Osteoblast (primary cell): ENCODE measurements at regions not wholly inside any gene's neighbourhood (a gene's known extent, or its start where the extent isn't known, plus 50 kb on each side); places are given as distances from the start of the nearest gene placed in this dataset.

Experiments used
- DNase-seq: peaks from one replicate; pipeline ENCODE4 v3.0.0; 2011; ENCODE audit warnings: low spot score, mixed read lengths; ENCODE audit not compliant: insufficient read length; ENCODE audit errors: missing footprints
- H2AFZ ChIP-seq: 2 replicates; pipeline ENCODE4 v1.6.0; 2011; ENCODE audit warnings: mild to moderate bottlenecking, low read length
- H3K27ac ChIP-seq: 2 replicates; pipeline ENCODE4 v1.5.1; 2011; ENCODE audit warnings: mild to moderate bottlenecking, low read depth, low read length, moderate library complexity
- H3K27me3 ChIP-seq: 2 replicates; pipeline ENCODE4 v1.6.0; 2012; ENCODE audit warnings: mild to moderate bottlenecking, control low read depth, inconsistent platforms, low read length, moderate library complexity; ENCODE audit not compliant: insufficient read depth
- H3K36me3 ChIP-seq: 2 replicates; pipeline ENCODE4 v1.5.1; 2011; ENCODE audit warnings: mild to moderate bottlenecking, low read length, control low read depth, moderate library complexity; ENCODE audit not compliant: insufficient read depth
- H3K4me1 ChIP-seq: 2 replicates; pipeline ENCODE4 v1.5.1; 2011; ENCODE audit warnings: mild to moderate bottlenecking, low read length, control low read depth, moderate library complexity; ENCODE audit not compliant: insufficient read depth
- H3K4me2 ChIP-seq: 2 replicates; pipeline ENCODE4 v1.6.0; 2011; ENCODE audit warnings: mild to moderate bottlenecking, low read length; ENCODE audit not compliant: insufficient read depth
- H3K4me3 ChIP-seq: fragments of 200-600 bp; sonication (generic); 3 replicates; pipeline ENCODE4 v1.5.1; 2012; ENCODE audit warnings: mild to moderate bottlenecking, low read length, inconsistent platforms; ENCODE audit not compliant: insufficient read depth
- H3K79me2 ChIP-seq: 2 replicates; pipeline ENCODE4 v1.6.0; 2012; ENCODE audit warnings: mild to moderate bottlenecking, low read length, control low read depth, inconsistent platforms; ENCODE audit not compliant: insufficient read depth
- H3K9me3 ChIP-seq: 2 replicates; pipeline ENCODE4 v1.5.1; 2011; ENCODE audit warnings: low read depth, low read length, control low read depth
- H4K20me1 ChIP-seq: 2 replicates; pipeline ENCODE4 v1.6.0; 2012; ENCODE audit warnings: mild to moderate bottlenecking, low read length, control low read depth; ENCODE audit not compliant: insufficient read depth
- TF ChIP-seq, protein P1 (sequence below): IDR thresholded peaks from 2 replicates; pipeline ENCODE4 v1.5.1; 2011; ENCODE audit warnings: mild to moderate bottlenecking, low read depth, low read length, moderate library complexity; ENCODE audit errors: extremely low read depth

DNA sequence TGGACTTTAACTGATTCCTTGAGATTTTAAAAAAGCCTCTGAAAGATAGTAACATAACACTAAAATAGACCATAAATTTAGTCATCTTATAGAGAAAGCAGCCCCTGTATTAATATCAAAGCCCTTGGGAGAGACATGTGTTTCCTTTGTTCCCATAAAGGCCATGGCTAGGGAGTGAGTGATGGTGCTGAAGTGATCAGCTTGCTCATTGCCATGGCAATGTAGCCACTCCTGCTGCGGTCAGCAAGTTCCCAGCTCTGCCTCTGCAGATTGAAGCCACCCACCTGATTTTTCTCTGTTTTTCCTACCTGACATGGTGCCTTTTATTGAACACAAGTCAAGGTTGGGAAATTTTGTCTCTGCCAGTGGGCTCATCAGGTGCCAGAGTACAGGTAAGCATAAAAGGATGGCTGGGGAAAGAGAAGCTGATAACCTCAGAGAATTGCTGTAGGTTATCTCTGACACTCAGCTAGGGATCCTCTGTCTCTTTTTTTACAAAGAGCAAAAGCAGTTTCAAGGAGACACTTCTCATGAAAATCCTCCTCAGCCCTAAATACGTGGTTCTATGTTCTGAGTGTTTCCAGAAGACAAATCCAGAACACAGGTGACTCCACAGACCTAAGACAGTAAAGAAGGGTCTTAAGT, 296.3 kb upstream of the NMUR2 start:
- Histone ChIP-seq H3K79me2 (no peaks in the 10 kb centered on the region), H3K36me3 (no peaks in the 10 kb centered on the region), H4K20me1 (no peaks in the 10 kb centered on the region), H3K4me3 (no peak overlapping the region), H2AFZ (no peak overlapping the region), H3K4me1 (no peaks in the 10 kb centered on the region), H3K27ac (no peak overlapping the region), H3K4me2 (no peak overlapping the region), H3K27me3 (no peaks in the 10 kb centered on the region), H3K9me3 (no peaks in the 10 kb centered on the region)
- TF ChIP-seq, protein P1, sequence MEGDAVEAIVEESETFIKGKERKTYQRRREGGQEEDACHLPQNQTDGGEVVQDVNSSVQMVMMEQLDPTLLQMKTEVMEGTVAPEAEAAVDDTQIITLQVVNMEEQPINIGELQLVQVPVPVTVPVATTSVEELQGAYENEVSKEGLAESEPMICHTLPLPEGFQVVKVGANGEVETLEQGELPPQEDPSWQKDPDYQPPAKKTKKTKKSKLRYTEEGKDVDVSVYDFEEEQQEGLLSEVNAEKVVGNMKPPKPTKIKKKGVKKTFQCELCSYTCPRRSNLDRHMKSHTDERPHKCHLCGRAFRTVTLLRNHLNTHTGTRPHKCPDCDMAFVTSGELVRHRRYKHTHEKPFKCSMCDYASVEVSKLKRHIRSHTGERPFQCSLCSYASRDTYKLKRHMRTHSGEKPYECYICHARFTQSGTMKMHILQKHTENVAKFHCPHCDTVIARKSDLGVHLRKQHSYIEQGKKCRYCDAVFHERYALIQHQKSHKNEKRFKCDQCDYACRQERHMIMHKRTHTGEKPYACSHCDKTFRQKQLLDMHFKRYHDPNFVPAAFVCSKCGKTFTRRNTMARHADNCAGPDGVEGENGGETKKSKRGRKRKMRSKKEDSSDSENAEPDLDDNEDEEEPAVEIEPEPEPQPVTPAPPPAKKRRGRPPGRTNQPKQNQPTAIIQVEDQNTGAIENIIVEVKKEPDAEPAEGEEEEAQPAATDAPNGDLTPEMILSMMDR, result no peak
- no peak for DNase-seq

DNA sequence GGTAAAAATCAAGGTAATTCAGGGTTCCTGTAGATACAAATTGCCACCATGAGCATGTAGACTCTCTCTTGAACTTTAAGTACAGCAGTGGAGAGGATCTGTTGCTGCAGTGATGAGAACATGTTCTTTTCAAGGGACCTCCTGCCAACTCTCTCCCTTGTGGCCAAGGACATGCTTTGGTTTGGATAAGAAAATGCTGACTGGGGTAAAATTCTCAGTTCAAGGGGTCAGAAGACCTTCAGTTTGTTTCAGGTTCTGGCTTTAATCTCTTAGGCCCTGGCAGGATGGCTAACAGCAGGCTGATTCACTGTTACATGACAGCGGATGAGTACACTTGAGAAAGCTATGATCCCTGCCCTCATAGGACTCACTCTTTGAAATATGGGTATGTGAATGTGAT, 299.2 kb upstream of the NMUR2 start:
- TF ChIP-seq, protein P1, result no peak
- no peak for DNase-seq
- H4K20me1 ChIP-seq, result no peaks in the 10 kb centered on the region
- H2AFZ ChIP-seq, result no peak overlapping the region
- no peaks in the 10 kb centered on the region for H3K36me3 ChIP-seq
- no peaks in the 10 kb centered on the region for H3K79me2 ChIP-seq
- H3K4me1 ChIP-seq, result no peaks in the 10 kb centered on the region
- H3K4me3 ChIP-seq, result no peak overlapping the region
- H3K9me3 ChIP-seq, result no peaks in the 10 kb centered on the region
- no peak overlapping the region for H3K27ac ChIP-seq
- H3K27me3 ChIP-seq, result no peaks in the 10 kb centered on the region
- H3K4me2 ChIP-seq, result no peak overlapping the region

DNA sequence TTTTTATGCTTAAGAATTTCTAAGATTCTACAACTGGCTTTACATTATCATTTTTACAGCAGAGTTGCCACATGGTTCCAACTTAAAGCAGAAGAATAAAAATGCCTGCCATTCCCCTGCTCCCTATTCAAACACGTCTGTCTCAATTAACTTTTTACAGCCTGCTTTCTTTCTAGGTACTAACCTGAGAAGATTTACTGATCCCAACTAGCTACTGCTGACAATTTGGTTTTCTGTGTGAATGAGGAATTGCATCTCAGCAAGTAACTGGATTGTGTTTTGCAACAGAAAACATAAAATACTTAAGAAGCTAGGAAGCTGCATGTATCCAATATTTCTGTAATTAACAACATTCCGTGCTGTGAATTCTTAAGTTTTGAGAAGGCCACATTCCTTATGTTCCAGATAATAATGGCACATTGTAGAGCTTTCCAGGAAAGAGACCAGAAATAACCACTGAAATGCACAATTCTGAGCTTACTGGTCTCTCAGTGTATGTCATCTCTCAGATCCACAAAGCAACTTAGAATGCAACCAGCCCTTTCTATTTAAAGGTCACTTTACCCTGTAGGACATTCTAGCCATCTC, 306.8 kb upstream of the NMUR2 start:
- H3K36me3 ChIP-seq, result no peaks in the 10 kb centered on the region
- H4K20me1 ChIP-seq, result no peaks in the 10 kb centered on the region
- H3K79me2 ChIP-seq, result no peaks in the 10 kb centered on the region
- no peak for DNase-seq
- no peak overlapping the region for H3K27ac ChIP-seq
- H3K9me3 ChIP-seq, result no peaks in the 10 kb centered on the region
- H3K4me3 ChIP-seq, result no peak overlapping the region
- H3K27me3 ChIP-seq, result no peaks in the 10 kb centered on the region
- TF ChIP-seq, protein P1, result no peak
- no peaks in the 10 kb centered on the region for H3K4me1 ChIP-seq
- no peak overlapping the region for H2AFZ ChIP-seq
- no peak overlapping the region for H3K4me2 ChIP-seq

DNA sequence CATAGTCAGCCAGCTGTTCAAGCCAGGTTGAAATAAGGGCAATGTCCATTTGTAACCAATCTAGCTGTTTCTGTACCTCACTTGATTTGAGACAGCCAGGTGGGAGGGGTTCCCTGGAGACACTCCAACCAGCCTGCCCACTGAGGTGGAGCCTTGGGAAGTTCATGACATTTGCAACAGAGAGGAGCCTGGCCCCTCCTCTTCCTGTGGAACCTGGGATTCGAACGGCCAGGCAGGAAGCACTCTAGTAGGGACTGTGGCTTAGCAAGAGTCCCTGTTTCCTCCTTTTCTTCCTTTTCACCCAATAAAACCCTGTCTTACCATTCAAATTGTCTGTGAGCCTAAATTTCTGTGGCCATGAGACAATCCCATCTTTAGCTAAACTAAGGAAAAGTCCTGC, 312.3 kb upstream of the NMUR2 start:
- Histone ChIP-seq H3K4me1 (no peaks in the 10 kb centered on the region), H3K4me2 (no peak overlapping the region), H3K27ac (no peak overlapping the region), H3K36me3 (no peaks in the 10 kb centered on the region), H2AFZ (no peak overlapping the region), H3K79me2 (no peaks in the 10 kb centered on the region), H3K4me3 (no peak overlapping the region), H3K27me3 (no peaks in the 10 kb centered on the region), H4K20me1 (no peaks in the 10 kb centered on the region), H3K9me3 (no peaks in the 10 kb centered on the region)
- DNase-seq, result no peak
- TF ChIP-seq, protein P1, result no peak
